Endothelial cell (in vitro differentiated cells): ENCODE measurements at regions not wholly inside any gene's neighbourhood (a gene's known extent, or its start where the extent isn't known, plus 50 kb on each side); places are given as distances from the start of the nearest gene placed in this dataset.

ENCODE experiments used
- DNase-seq: peaks from one replicate; pipeline ENCODE4 v3.0.0; 2021; ENCODE audit warnings: low spot score
- H3K27ac Mint-ChIP-seq: one replicate; pipeline ENCODE4 v1.8.0; 2021; ENCODE audit warnings: mixed read lengths, inconsistent platforms; ENCODE audit not compliant: unreplicated experiment
- H3K27me3 Mint-ChIP-seq: one replicate; pipeline ENCODE4 v1.8.0; 2021; ENCODE audit warnings: mild to moderate bottlenecking, moderate library complexity, mixed read lengths, inconsistent platforms; ENCODE audit not compliant: unreplicated experiment
- H3K36me3 Mint-ChIP-seq: one replicate; pipeline ENCODE4 v1.8.0; 2021; ENCODE audit warnings: mild to moderate bottlenecking, low read depth, mixed read lengths, inconsistent platforms; ENCODE audit not compliant: unreplicated experiment
- H3K4me1 Mint-ChIP-seq: one replicate; pipeline ENCODE4 v1.8.0; 2021; ENCODE audit warnings: mild to moderate bottlenecking, mixed read lengths, inconsistent platforms; ENCODE audit not compliant: unreplicated experiment
- H3K4me3 Mint-ChIP-seq: one replicate; pipeline ENCODE4 v1.8.0; 2021; ENCODE audit warnings: mild to moderate bottlenecking, mixed read lengths, inconsistent platforms; ENCODE audit not compliant: unreplicated experiment
- H3K9me3 Mint-ChIP-seq: one replicate; pipeline ENCODE4 v1.8.0; 2021; ENCODE audit warnings: mixed read lengths, inconsistent platforms; ENCODE audit not compliant: unreplicated experiment
- TF ChIP-seq, protein P1 (sequence below): fragments of 200-600 bp; sonication (generic); IDR thresholded peaks from one replicate; pipeline ENCODE4 v1.5.0; 2021; ENCODE audit warnings: antibody characterized with exemption; ENCODE audit not compliant: unreplicated experiment

DNA sequence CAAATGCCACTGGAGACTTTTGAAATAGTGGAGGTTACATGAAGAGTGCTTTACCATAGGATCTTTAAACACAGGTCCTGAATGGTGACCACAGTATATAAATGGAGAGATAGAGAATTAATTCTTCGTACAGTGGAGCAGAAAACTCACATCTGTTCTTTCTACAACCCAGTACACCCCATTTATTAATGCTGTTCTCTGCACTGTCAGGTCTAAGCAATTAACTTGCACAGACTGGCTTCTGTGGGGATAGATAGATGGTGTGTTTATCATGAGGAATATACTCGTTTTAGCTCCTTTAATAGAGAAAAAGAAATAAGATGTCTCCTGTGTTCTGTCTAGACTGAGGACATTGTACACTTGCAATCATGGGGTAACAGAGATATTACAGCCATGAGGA is 494.3 kb downstream of the TRHDE start:
- no peak for DNase-seq
- Mint-ChIP-seq H3K4me1 (no peaks in the 10 kb centered on the region), H3K4me3 (no peak overlapping the region), H3K9me3 (no peaks in the 10 kb centered on the region), H3K27ac (no peak overlapping the region), H3K27me3 (no peaks in the 10 kb centered on the region), H3K36me3 (no peaks in the 10 kb centered on the region)
- TF ChIP-seq, protein P1, sequence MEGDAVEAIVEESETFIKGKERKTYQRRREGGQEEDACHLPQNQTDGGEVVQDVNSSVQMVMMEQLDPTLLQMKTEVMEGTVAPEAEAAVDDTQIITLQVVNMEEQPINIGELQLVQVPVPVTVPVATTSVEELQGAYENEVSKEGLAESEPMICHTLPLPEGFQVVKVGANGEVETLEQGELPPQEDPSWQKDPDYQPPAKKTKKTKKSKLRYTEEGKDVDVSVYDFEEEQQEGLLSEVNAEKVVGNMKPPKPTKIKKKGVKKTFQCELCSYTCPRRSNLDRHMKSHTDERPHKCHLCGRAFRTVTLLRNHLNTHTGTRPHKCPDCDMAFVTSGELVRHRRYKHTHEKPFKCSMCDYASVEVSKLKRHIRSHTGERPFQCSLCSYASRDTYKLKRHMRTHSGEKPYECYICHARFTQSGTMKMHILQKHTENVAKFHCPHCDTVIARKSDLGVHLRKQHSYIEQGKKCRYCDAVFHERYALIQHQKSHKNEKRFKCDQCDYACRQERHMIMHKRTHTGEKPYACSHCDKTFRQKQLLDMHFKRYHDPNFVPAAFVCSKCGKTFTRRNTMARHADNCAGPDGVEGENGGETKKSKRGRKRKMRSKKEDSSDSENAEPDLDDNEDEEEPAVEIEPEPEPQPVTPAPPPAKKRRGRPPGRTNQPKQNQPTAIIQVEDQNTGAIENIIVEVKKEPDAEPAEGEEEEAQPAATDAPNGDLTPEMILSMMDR: no peak

DNA sequence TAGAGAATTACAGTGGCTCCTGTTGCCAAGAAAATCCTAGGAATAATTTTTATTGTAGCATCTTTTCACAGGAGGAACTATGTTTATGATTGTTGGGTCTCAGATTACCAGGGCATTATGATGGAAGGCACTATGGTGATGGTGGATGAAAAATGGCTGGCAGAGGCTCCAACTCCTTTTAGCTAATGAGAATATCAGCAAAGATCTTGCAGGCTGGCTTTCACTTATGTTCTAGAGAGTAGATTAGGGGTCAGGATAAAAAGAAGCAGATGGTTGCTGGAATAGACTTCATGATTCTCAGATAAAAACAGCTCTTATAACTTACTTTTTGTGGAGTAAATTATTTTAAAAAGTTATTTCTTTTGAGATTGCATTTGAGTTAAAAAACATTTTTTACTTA is 501.9 kb downstream of the TRHDE start:
- no peak overlapping the region for H3K27ac Mint-ChIP-seq
- H3K9me3 Mint-ChIP-seq: no peaks in the 10 kb centered on the region
- no peak for DNase-seq
- TF ChIP-seq, protein P1: no peak
- H3K4me1 Mint-ChIP-seq: no peaks in the 10 kb centered on the region
- H3K4me3 Mint-ChIP-seq: no peak overlapping the region
- no peaks in the 10 kb centered on the region for H3K36me3 Mint-ChIP-seq
- H3K27me3 Mint-ChIP-seq: no peaks in the 10 kb centered on the region

DNA sequence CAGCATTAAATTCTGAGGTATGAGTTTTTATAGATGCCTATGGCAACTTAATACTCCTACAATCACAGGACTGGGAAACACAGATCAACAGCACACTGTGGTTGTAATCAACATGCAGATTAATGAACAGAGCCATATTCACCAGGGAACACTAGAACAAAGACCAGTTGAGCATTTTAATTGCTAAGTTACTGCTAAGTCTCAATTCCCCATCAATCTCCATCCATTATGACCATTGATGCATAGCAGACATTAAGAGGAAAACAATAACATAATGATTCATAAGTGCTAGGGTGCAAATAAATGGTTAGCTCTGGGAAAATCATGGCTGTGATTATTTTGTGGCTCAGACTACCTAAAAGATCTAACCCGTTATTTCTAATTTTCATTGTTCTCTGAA is 505.6 kb downstream of the TRHDE start:
- no peaks in the 10 kb centered on the region for H3K27me3 Mint-ChIP-seq
- H3K36me3 Mint-ChIP-seq: no peaks in the 10 kb centered on the region
- no peak overlapping the region for H3K4me3 Mint-ChIP-seq
- no peaks in the 10 kb centered on the region for H3K9me3 Mint-ChIP-seq
- TF ChIP-seq, protein P1: no peak
- H3K27ac Mint-ChIP-seq: no peak overlapping the region
- no peaks in the 10 kb centered on the region for H3K4me1 Mint-ChIP-seq
- no peak for DNase-seq

DNA sequence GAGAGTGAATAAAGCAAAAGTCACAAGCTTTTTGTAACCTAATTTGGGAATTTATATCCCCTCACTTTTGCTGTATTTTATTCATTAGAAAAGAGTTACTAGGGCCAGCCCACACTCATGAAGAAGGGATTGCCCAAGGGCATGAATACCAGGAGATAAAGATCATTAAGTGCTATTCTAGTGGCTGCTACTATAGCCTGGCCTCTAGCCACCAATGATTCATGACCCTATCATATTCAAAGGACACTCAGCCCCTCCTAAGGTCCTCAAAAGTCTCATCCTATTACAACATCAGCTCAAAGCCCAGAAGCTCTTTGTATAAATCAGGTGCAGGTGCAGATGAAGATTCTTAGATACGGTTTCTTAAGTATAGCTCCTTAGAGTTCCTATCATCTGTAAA is 518.1 kb downstream of the TRHDE start:
- TF ChIP-seq, protein P1: no peak
- Mint-ChIP-seq H3K27me3 (no peaks in the 10 kb centered on the region), H3K4me3 (no peak overlapping the region), H3K4me1 (no peaks in the 10 kb centered on the region), H3K36me3 (no peaks in the 10 kb centered on the region), H3K9me3 (no peaks in the 10 kb centered on the region), H3K27ac (no peak overlapping the region)
- DNase-seq: no peak

DNA sequence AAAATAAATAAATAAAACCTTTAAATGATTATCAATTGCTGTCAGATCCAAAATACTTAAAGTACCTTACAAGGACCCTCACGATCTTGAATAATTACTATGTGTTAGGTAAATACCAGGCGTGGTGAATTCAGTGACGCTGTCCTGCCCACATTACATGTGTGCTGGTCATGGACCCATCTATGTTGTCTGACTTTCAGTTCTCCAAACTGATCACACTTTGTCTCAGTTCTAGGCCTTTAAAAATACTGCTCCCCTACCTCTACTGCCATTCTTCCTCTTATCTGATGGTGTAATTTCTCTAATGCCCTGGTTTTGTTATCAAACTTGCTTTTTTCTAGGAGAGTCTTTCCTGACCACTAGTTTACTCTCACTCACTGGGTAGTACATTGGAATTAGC is 520.7 kb downstream of the TRHDE start:
- no peak overlapping the region for H3K27ac Mint-ChIP-seq
- TF ChIP-seq, protein P1: no peak
- H3K4me1 Mint-ChIP-seq: no peaks in the 10 kb centered on the region
- H3K36me3 Mint-ChIP-seq: no peaks in the 10 kb centered on the region
- no peaks in the 10 kb centered on the region for H3K27me3 Mint-ChIP-seq
- H3K4me3 Mint-ChIP-seq: no peak overlapping the region
- DNase-seq: no peak
- H3K9me3 Mint-ChIP-seq: no peaks in the 10 kb centered on the region
